Esophagus squamous epithelium (tissue), 5 donors: ENCODE measurements at regions not wholly inside any gene's neighbourhood (a gene's known extent, or its start where the extent isn't known, plus 50 kb on each side); places are given as distances from the start of the nearest gene placed in this dataset.

Experiments
- DNase-seq: peaks from one replicate; lab custom pipeline; 2025; lab: John Stamatoyannopoulos, UW
- H3K27ac ChIP-seq, 4 donors: fragments of 200-600 bp; sonication (generic); one replicate each; pipeline ENCODE4 v1.5.1; 2016 to 2019; ENCODE audit warnings: mild to moderate bottlenecking in 1 of 4
- H3K27me3 ChIP-seq, 4 donors: fragments of 200-600 bp; sonication (generic); 1 replicate in 3 of 4; 2 replicates in 1 of 4; pipeline versions ENCODE4 v1.5.1 to v1.6.0; 2017 to 2021; ENCODE audit warnings: antibody characterized with exemption in 1 of 4
- H3K36me3 ChIP-seq, 3 donors: fragments of 200-600 bp; sonication (generic); one replicate each; pipeline ENCODE4 v1.5.1; 2016 to 2019
- H3K4me1 ChIP-seq, 3 donors: fragments of 200-600 bp; sonication (generic); one replicate each; pipeline ENCODE4 v1.5.1; 2017 to 2019
- H3K4me3 ChIP-seq, 4 donors: fragments of 200-600 bp; sonication (generic); 1 replicate in 3 of 4; 2 replicates in 1 of 4; pipeline ENCODE4 v1.5.1; 2016 to 2019; ENCODE audit warnings: mild to moderate bottlenecking in 2 of 4, moderate library complexity in 1 of 4
- H3K9me3 ChIP-seq, 3 donors: fragments of 200-600 bp; sonication (generic); one replicate each; pipeline ENCODE4 v1.5.1; 2016 to 2019
- POLR2A ChIP-seq, 4 donors: fragments of 450-650 bp; IDR thresholded peaks; one replicate each; pipeline ENCODE4 v1.6.1; 2017; ENCODE audit warnings: antibody characterized with exemption in 4 of 4, mild to moderate bottlenecking in 4 of 4, moderate library complexity in 3 of 4
- WGBS, 2 donors: methylation state at CpG; one replicate each; pipeline ENCODE4 v1.1.5; 2018; 5-methylcytosine and 5-hydroxymethylcytosine counted together
- intact Hi-C: fragments of 100-400 bp; cut with DNase I; formaldehyde crosslinking; loops from one replicate; pipeline ENCODE4 v1.15.0; 2022
- TF ChIP-seq, protein P1 (sequence below), 6 experiments: fragments of 450-650 bp in 4 of 6; fragments of 200-600 bp in 2 of 6; sonication (generic) in 2 of 6; IDR thresholded peaks; one replicate each; pipeline ENCODE4 v1.5.1; 2016 to 2019; ENCODE audit warnings: antibody characterized with exemption in 6 of 6, mild to moderate bottlenecking in 4 of 6, moderate library complexity in 4 of 6
- donor health status: DM: yes; HTN: yes; CAD: no.

DNA sequence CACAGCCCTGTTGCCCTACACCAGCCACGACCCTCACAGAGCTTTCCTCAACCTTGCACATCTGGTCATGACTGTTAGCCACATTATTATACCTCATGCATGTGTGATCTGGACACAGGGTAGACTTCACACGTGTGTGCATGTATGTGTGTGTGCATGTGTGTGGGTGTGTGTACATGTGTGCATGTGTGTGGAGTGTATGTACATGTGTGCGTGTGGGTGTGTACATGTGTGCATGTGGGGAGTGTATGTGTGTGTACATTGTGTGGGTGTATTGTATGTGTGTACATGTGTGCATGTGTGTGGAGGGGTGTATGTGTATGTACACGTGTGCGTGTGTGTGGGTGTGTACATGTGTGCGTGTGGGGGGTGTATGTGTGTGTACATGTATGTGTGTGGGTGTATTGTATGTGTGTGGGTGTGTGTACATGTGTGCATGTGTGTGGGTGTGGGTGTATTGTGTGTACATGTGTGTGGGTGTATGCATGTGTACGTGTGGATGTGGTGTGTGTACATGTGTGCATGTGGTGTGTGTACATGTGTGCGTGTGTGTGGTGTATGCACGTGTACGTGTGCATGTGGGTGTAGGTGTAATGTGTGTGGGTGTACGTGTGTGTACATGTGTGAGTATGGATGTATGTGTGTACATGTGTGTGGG lies 130.2 kb downstream of the C16orf95 start:
- TF ChIP-seq, protein P1, sequence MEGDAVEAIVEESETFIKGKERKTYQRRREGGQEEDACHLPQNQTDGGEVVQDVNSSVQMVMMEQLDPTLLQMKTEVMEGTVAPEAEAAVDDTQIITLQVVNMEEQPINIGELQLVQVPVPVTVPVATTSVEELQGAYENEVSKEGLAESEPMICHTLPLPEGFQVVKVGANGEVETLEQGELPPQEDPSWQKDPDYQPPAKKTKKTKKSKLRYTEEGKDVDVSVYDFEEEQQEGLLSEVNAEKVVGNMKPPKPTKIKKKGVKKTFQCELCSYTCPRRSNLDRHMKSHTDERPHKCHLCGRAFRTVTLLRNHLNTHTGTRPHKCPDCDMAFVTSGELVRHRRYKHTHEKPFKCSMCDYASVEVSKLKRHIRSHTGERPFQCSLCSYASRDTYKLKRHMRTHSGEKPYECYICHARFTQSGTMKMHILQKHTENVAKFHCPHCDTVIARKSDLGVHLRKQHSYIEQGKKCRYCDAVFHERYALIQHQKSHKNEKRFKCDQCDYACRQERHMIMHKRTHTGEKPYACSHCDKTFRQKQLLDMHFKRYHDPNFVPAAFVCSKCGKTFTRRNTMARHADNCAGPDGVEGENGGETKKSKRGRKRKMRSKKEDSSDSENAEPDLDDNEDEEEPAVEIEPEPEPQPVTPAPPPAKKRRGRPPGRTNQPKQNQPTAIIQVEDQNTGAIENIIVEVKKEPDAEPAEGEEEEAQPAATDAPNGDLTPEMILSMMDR (IDR thresholded peaks at IDR 0.05), result no peak
- TF ChIP-seq POLR2A (IDR thresholded peaks at IDR 0.05), result no peak
- H3K36me3 ChIP-seq, result no peaks in the 10 kb centered on the region
- no peaks in the 10 kb centered on the region for H3K4me1 ChIP-seq
- no peak for DNase-seq
- no peak overlapping the region for H3K27ac ChIP-seq
- WGBS, 2 donors, result 75 to 77% methylated on average over 10 to 11 of the region's 11 CpGs
- intact Hi-C loops, result no loop called here
- no peak overlapping the region for H3K4me3 ChIP-seq
- no peaks in the 10 kb centered on the region for H3K27me3 ChIP-seq
- H3K9me3 ChIP-seq, result peaks cover 0 to 15% (median 9%) of the 10 kb centered on the region in 3 donors

DNA sequence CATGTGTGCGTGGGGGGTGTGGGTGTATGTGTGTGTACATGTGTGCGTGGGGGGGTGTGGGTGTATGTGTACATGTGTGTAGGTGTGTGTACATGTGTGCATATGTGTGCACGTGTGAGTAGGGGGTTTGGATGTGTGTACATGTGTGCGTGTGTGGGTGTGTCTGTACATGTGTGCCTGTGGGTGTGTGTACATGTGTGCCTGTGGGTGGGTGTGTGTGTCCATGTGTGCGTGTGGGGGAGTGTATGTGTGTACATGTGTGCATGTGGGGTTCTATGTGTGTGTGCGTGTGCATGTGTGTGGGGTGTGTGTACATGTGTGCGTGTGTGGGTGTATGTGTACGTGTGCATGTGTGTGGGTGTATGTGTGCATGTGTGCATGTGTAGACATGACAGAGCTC lies 129.1 kb downstream of the C16orf95 start:
- H3K4me1 ChIP-seq, result peaks cover 0 to 4% (median 0%) of the 10 kb centered on the region in 3 donors
- H3K9me3 ChIP-seq, result peaks cover 0 to 15% (median 9%) of the 10 kb centered on the region in 3 donors
- H3K4me3 ChIP-seq, result no peak overlapping the region
- no peak overlapping the region for H3K27ac ChIP-seq
- no peak for DNase-seq
- intact Hi-C loops, result no loop called here
- WGBS, 2 donors, result 89 to 95% methylated on average over 8 of the region's 8 CpGs
- no peaks in the 10 kb centered on the region for H3K27me3 ChIP-seq
- TF ChIP-seq POLR2A (IDR thresholded peaks at IDR 0.05), result no peak
- TF ChIP-seq, protein P1 (IDR thresholded peaks at IDR 0.05), result no peak
- H3K36me3 ChIP-seq, result no peaks in the 10 kb centered on the region

- no peaks in the 10 kb centered on the region for H3K36me3 ChIP-seq
- no peak for DNase-seq
- no peaks in the 10 kb centered on the region for H3K27me3 ChIP-seq
- 83 to 93% methylated on average over 2 to 6 of the region's 8 CpGs for whole genome bisulfite sequencing, 2 donors
- H3K9me3 ChIP-seq, result peaks cover 0 to 15% (median 9%) of the 10 kb centered on the region in 3 donors
- intact Hi-C loops, result no loop called here
- no peak overlapping the region for H3K27ac ChIP-seq
- TF ChIP-seq, protein P1 (IDR thresholded peaks at IDR 0.05), result no peak
- no peak for TF ChIP-seq POLR2A (IDR thresholded peaks at IDR 0.05)
- H3K4me1 ChIP-seq, result peaks cover 0 to 4% (median 0%) of the 10 kb centered on the region in 3 donors
- H3K4me3 ChIP-seq, result no peak overlapping the region
These were observed 127.8 kb downstream of the C16orf95 start for GRCh38 chr16:87189426-87189825.

GRCh38 chr16:87190288-87191230 lies 126.6 kb downstream of the C16orf95 start:
- Histone ChIP-seq H3K4me3 (no peak overlapping the region), H3K36me3 (no peaks in the 10 kb centered on the region), H3K27me3 (no peaks in the 10 kb centered on the region), H3K27ac (no peak overlapping the region), H3K9me3 (peaks cover 0 to 15% (median 9%) of the 10 kb centered on the region in 3 donors), H3K4me1 (peaks cover 0 to 4% (median 0%) of the 10 kb centered on the region in 3 donors)
- TF ChIP-seq, protein P1 (IDR thresholded peaks at IDR 0.05), result no peak
- no peak for TF ChIP-seq POLR2A (IDR thresholded peaks at IDR 0.05)
- DNase-seq, result no peak
- WGBS, 2 donors, result 80 to 82% methylated on average over 8 to 9 of the region's 9 CpGs
- intact Hi-C loops, result no loop called here
